Left colon (tissue), 2 donors: ENCODE measurements at regions not wholly inside any gene's neighbourhood (a gene's known extent, or its start where the extent isn't known, plus 50 kb on each side); places are given as distances from the start of the nearest gene placed in this dataset.

Source experiments
- ATAC-seq: fragments of 200-7000 bp; cut with Tn5 transposase; one replicate; pipeline ENCODE4 v1.9.1; 2020; ENCODE audit warnings: mild to moderate bottlenecking, moderate library complexity
- DNase-seq, 2 donors: peaks; one replicate each; pipeline ENCODE4 v3.0.0-alpha.2; 2020
- intact Hi-C, 2 donors: fragments of 100-400 bp; cut with DNase I in 1 of 2; cut with micrococcal nuclease in 1 of 2; formaldehyde crosslinking; loops; one replicate each; pipeline versions ENCODE4 v1.11.2 to v1.14.0; 2022; cut with DNase I, micrococcal nuclease
- donor health status: DM: no; HTN: no; CAD: no.
- donor health status: DM: yes; HTN: yes; CAD: no.

GRCh38 chr2:8524823-8525222, 157.0 kb upstream of the ID2 start:
- DNase-seq (no peak), ATAC-seq (no peak)
- intact Hi-C loops = no loop called here

- no peak for DNase-seq
- intact Hi-C loops = no loop called here
- peak; percentile 6 for ATAC-seq
Measured at GRCh38 chr2:8525236-8525581, 156.6 kb upstream of the ID2 start.

GRCh38 chr2:8525582-8526402, 156.1 kb upstream of the ID2 start:
- DNase-seq (peak; percentile 93 to 94), ATAC-seq (peak; percentile 89)
- intact Hi-C loops = no loop called here

GRCh38 chr2:8526403-8526696, 155.5 kb upstream of the ID2 start:
- ATAC-seq = no peak
- intact Hi-C loops = no loop called here
- DNase-seq = no peak

- no peak for DNase-seq
- no peak for ATAC-seq
Measured at GRCh38 chr2:8527031-8527430, 154.8 kb upstream of the ID2 start.

GRCh38 chr2:8527676-8528075, 154.2 kb upstream of the ID2 start:
- ATAC-seq = no peak
- no peak for DNase-seq
- intact Hi-C loops = no loop called here

More at GRCh38 chr2:8527031-8527430, 154.8 kb upstream of the ID2 start:
- intact Hi-C loops = no loop called here

GRCh38 chr2:8528863-8529262, 153.0 kb upstream of the ID2 start:
- intact Hi-C loops = no loop called here
- ATAC-seq = no peak
- DNase-seq = no peak

- ATAC-seq (no peak), DNase-seq (no peak)
- intact Hi-C loops = no loop called here
Measured at GRCh38 chr2:8529706-8530277, 152.1 kb upstream of the ID2 start.

GRCh38 chr2:8531481-8531880, 150.4 kb upstream of the ID2 start:
- DNase-seq (no peak), ATAC-seq (no peak)
- intact Hi-C loops = no loop called here

GRCh38 chr2:8532438-8532837, 149.4 kb upstream of the ID2 start:
- DNase-seq = no peak
- intact Hi-C loops = no loop called here
- ATAC-seq = no peak

GRCh38 chr2:8533923-8534322, 147.9 kb upstream of the ID2 start:
- ATAC-seq (no peak), DNase-seq (peak in 1 of 2 donors; percentile 9)
- intact Hi-C loops = no loop called here

- DNase-seq = no peak
- intact Hi-C loops = no loop called here
- ATAC-seq = no peak
Measured at GRCh38 chr2:8534386-8534728, 147.5 kb upstream of the ID2 start.

GRCh38 chr2:8534729-8535468, 147.0 kb upstream of the ID2 start:
- intact Hi-C loops = no loop called here
- peak; percentile 13 for ATAC-seq

GRCh38 chr2:8535469-8535795, 146.4 kb upstream of the ID2 start:
- intact Hi-C loops = no loop called here
- no peak for ATAC-seq

More at GRCh38 chr2:8534729-8535468, 147.0 kb upstream of the ID2 start:
- DNase-seq = peak; percentile 46 to 68

GRCh38 chr2:8535821-8536685, 145.8 kb upstream of the ID2 start:
- peak in 1 of 2 donors; percentile 26 for DNase-seq
- intact Hi-C loops = no loop called here
- ATAC-seq = no peak

More at GRCh38 chr2:8535469-8535795, 146.4 kb upstream of the ID2 start:
- no peak for DNase-seq

GRCh38 chr2:8536686-8537561, 144.9 kb upstream of the ID2 start:
- intact Hi-C loops = no loop called here
- peak in 1 of 2 donors; percentile 25 for DNase-seq
- no peak for ATAC-seq

GRCh38 chr2:8537562-8538155, 144.2 kb upstream of the ID2 start:
- intact Hi-C loops = no loop called here
- DNase-seq (peak in 1 of 2 donors; percentile 18), ATAC-seq (no peak)

- peak in 1 of 2 donors; percentile 24 for DNase-seq
- intact Hi-C loops = no loop called here
- no peak for ATAC-seq
Measured at GRCh38 chr2:8538531-8538930, 143.3 kb upstream of the ID2 start.
